NCI-H2171 treated with DMSO at 0.1 percent for 48 hours (cell line): ENCODE measurements at regions not wholly inside any gene's neighbourhood (a gene's known extent, or its start where the extent isn't known, plus 50 kb on each side); places are given as distances from the start of the nearest gene placed in this dataset.
"Not testable (repeated sequence)": the region's sequence is repeated elsewhere in the genome, so short reads cannot be mapped to it uniquely, and the experiment has no call there.

Experiments used
- DNase-seq: peaks from one replicate; lab custom pipeline; 2025; lab: John Stamatoyannopoulos, UW

DNA sequence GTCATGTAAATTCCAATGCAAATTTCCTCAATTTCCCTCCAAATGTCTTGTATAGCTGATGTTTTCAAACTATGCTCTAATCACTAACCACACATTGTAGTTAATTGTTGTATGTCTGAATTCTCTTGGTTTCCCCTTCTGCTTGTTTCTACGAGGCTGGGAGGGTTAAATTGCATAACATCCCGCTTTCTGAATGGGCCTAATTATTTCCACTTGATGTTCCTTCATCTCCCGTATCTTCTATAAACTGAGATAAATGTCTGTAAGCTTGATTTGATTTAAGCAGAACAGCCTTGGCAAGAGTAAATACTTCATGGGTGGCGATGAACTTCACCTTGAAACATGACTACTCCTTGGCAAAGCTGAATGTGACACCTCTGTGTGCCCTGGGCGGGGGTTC, 72.2 kb downstream of the SERINC2 start:
- peak; percentile 49 for DNase-seq

- DNase-seq, result no peak
Measured at GRCh38 chr1:31487143-31487542, 74.1 kb downstream of the SERINC2 start.

GRCh38 chr1:31487721-31488293, 74.8 kb downstream of the SERINC2 start:
- DNase-seq, result no peak

DNA sequence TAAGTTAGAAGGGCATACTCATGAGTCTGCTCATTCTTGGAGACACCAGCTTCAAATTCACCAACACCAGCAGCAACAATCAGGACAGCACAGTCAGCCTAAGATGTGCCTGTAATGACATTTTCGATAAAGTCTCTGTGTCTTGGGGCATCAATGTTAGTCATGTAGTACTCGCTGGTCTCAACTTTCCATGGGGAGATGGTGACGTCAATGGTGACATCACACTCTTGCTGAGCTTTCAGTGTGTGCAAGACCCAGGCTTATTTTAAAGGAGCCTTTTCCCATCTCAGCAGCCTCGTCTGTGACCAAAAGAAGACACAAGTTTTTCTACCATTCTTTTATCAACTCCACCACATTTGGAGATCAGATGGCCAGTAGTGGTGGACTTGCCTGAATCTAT, 75.5 kb downstream of the SERINC2 start:
- DNase-seq, result no peak

DNA sequence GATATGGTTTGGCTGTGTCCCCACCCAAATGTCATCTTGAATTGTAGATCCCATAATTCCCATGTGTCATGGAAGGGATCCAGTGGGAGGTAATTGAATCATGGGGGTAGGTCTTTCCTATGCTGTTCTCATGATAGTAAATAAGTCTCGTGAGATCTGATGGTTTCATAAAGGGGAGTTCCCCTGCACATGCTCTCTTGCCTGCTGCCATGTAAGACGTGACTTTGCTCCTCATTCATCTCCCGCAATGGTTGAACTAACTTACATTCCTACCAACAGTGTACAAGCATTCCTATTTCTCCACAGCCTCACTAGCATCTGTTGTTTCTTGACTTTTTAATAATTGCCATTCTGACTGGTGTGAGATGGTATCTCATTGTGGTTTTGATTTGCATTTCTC, 76.6 kb downstream of the SERINC2 start:
- not testable (repeated sequence) for DNase-seq

GRCh38 chr1:31490596-31490995, 77.6 kb downstream of the SERINC2 start:
- not testable (repeated sequence) for DNase-seq

DNA sequence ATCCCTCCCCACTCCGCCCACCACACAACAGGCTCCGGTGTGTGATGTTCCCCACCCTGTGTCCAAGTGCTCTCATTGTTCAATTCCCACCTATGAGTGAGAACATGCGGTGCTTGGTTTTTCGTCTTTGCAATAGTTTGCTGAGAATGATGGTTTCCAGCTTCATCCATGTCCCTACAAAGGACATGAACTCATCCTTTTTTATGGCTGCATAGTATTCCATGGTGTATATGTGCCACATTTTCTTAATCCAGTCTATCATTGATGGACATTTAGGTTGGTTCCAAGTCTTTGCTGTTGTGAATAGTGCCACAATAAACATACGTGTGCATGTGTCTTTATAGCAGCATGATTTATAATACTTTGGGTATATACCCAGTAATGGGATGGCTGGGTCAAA, 81.0 kb upstream of the TINAGL1 start:
- DNase-seq, result not testable (repeated sequence)

DNA sequence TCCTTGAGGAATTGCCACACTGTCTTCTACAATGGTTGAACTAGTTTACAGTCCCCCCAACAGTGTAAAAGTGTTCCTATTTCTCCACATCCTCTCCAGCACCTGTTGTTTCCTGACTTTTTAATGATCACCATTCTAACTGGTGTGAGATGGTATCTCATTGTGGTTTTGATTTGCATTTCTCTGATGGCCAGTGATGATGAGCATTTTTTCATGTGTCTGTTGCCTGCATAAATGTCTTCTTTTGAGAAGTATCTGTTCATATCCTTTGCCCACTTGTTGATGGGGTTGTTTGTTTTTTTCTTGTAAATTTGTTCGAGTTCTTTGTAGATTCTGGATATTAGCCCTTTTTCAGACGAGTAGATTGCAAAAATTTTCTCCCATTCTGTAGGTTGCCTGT, 80.5 kb upstream of the TINAGL1 start:
- DNase-seq, result not testable (repeated sequence)

DNA sequence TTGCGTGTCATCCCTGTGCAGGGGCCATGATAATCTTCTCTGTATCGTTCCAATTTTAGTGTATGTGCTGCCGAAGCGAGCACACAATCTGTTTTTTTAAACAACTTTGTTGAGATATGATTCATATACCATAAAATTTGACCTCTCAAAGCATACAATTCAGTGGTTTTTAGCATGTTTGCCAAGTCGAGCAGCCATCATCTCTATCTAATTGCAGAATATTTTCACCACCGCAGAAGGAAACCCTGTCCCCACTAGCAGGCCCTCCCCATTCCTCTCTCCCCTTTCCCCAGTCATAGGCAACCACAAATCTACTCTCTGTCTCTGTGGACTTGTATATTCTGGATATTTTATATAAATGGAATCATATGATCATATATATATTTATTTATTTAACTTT, 78.7 kb upstream of the TINAGL1 start:
- no peak for DNase-seq

GRCh38 chr1:31498376-31499040, 77.8 kb upstream of the TINAGL1 start:
- no peak for DNase-seq

GRCh38 chr1:31501505-31501904, 74.8 kb upstream of the TINAGL1 start:
- no peak for DNase-seq

- DNase-seq, result no peak
Measured at GRCh38 chr1:31502253-31502652, 74.1 kb upstream of the TINAGL1 start.

GRCh38 chr1:31502926-31503511, 73.3 kb upstream of the TINAGL1 start:
- DNase-seq, result no peak

GRCh38 chr1:31503570-31503969, 72.7 kb upstream of the TINAGL1 start:
- no peak for DNase-seq

GRCh38 chr1:31504001-31504400, 72.3 kb upstream of the TINAGL1 start:
- DNase-seq, result no peak

GRCh38 chr1:31505911-31506497, 70.3 kb upstream of the TINAGL1 start:
- no peak for DNase-seq

DNA sequence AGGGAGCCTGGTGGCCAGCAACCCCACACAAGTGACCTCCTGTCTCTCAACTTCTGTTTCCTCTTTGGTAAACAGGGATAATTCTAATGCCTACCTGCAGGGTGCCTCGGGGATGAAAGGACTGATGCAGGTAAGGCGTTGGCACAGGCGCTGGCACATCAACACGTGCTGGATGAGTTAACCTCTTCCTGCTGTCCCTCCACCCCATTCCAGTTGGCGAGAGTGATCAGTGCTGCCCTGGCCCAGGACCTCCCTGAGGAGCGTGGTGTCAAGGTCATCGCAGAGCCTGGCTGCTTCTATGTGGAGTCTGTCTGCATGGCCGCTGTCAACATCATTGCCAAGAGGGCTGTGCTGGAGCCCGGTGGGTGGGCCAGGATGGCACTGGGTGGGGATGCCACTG, 69.1 kb upstream of the TINAGL1 start:
- DNase-seq, result no peak

DNA sequence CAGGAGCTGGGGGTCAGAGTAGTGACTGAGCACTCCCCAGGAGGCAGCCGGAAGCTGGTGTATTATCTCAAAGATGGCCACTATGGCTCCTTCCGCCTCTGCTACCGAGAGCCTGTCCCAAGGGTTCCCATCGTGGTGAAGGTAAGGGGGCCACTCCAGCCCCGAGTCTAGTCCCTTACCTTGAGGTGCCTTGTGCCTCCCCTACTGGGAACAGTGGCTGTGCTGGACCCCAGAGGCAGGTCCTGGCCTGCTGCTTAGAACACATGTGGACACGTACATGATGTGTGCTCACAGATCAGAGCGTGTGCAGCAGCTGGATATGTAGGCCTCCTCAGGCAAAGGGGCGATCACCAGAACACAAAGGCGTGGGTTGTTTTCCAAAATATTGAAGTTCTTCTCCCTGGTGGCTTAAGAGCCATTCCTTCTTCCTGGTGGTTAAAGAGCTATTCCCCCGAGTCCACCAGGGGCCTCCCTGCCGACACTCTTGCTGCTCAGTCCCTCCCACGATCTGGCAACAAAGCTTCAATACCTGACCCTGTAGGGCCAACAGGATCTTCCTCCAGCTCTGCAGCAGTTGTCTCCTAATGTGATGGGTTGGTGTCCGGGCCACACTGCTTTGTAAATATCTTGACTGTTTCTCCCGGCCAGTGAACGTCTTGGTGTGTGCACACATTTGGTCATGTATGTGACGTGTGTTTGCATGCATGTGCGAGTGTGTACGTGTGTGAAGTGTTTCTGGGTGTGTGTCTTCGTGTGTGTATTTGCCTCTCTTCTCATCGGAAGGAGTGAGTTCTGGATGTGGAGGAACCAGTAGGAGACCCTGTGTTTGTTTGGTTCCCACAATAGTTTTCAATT, 68.4 kb upstream of the TINAGL1 start:
- DNase-seq, result no peak

DNA sequence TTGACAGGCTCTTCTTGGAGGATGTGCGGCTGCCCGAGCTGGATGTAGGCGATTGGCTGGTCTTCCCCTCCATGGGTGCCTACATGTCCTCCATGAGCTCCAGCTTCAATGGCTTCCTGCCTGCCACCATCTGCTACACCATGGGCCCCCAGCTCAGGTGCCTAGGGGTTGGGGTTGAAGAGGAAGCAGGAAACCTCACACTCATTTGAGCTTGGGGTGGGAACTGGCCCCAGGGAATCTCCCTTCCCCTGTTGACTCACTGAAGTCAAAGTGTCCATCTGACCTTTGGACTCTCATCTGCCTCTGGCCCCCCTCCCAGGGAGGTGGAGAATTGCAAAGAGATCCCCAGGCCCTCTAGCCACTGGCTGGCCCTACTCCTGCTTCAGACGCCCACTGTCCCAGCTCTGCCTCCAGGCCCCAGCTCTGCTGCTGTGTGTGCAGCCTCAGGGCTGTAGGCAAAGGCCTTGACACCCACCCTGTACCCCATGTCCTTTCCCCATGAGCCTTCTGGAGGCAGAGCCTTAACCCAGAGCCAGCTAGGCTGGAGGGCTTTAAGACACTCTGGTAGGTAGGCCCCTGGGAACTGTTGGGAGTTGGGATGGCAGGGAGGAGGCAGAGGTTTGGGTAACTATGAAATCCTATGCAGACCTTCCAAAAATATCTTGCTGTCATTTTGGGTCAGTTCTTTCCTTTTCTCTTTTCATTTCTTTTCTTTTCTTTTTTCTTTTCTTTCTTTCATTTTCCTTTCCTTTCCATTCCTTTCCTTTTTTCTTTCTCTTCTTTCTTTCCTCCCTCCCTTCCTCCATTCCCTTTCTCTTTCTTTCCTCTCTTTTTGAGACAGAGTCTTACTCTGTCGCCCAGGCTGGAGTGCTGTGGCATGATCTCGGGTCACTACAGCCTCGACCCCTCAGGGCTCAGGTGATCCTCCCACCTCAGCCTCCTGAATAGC, 66.9 kb upstream of the TINAGL1 start:
- no peak for DNase-seq

GRCh38 chr1:31510304-31510703, 66.0 kb upstream of the TINAGL1 start:
- peak; percentile 59 for DNase-seq
